ENCODE measurements at regions not wholly inside any gene's neighbourhood (a gene's known extent, or its start where the extent isn't known, plus 50 kb on each side); places are given as distances from the start of the nearest gene placed in this dataset.

GRCh38 chr6:5898102-5898501 lies 108.6 kb downstream of the NRN1 start:
- Histone ChIP-seq H3K4me2 (ENCODE audit: low read length) (no peak overlapping the region), H3K9me2 (ENCODE audit: low read depth, low read length) (no peaks in the 10 kb centered on the region), H3K4me1 (ENCODE audit: insufficient read depth, low read length, severe bottlenecking) (peaks cover 6% of the 10 kb centered on the region), H2AFZ (ENCODE audit: low read length) (no peak overlapping the region), H3F3A (ENCODE audit: insufficient read depth, low read length) (no peaks in the 10 kb centered on the region), H3K9me3 (ENCODE audit: low read length) (no peaks in the 10 kb centered on the region), H3K36me3 (ENCODE audit: insufficient read depth, low read length) (no peaks in the 10 kb centered on the region; the same call in 1 of the 2 replicates), H3K9ac (ENCODE audit: low read length) (no peak overlapping the region), H3K79me2 (ENCODE audit: insufficient read depth, low read length) (no peaks in the 10 kb centered on the region), H3K4me3 (ENCODE audit: low read depth, low read length, poor library complexity, severe bottlenecking) (no peak overlapping the region), H4K20me1 (ENCODE audit: insufficient read depth, low read length) (no peaks in the 10 kb centered on the region), H3K27ac (ENCODE audit: low read depth, low read length, poor library complexity, severe bottlenecking) (no peak overlapping the region), H3K27me3 (ENCODE audit: insufficient read depth, low read length) (no peaks in the 10 kb centered on the region)
- TF ChIP-seq EZH2 (IDR thresholded peaks at IDR 0.05; ENCODE audit: borderline replicate concordance, low read length): no peak
- TF ChIP-seq CTCF (IDR thresholded peaks at IDR 0.05; ENCODE audit: low read length): no peak

GRCh38 chr6:5896476-5897200 lies 110.1 kb downstream of the NRN1 start:
- TF ChIP-seq EZH2 (IDR thresholded peaks at IDR 0.05; ENCODE audit: borderline replicate concordance, low read length): no peak
- TF ChIP-seq CTCF (IDR thresholded peaks at IDR 0.05; ENCODE audit: low read length): no peak
- Histone ChIP-seq H3K9me2 (ENCODE audit: low read depth, low read length) (no peaks in the 10 kb centered on the region), H4K20me1 (ENCODE audit: insufficient read depth, low read length) (no peaks in the 10 kb centered on the region), H3K9ac (ENCODE audit: low read length) (no peak overlapping the region), H3K27me3 (ENCODE audit: insufficient read depth, low read length) (no peaks in the 10 kb centered on the region), H3K27ac (ENCODE audit: low read depth, low read length, poor library complexity, severe bottlenecking) (no peak overlapping the region), H3K79me2 (ENCODE audit: insufficient read depth, low read length) (no peaks in the 10 kb centered on the region), H3F3A (ENCODE audit: insufficient read depth, low read length) (no peaks in the 10 kb centered on the region), H3K4me3 (ENCODE audit: low read depth, low read length, poor library complexity, severe bottlenecking) (no peak overlapping the region), H3K9me3 (ENCODE audit: low read length) (no peaks in the 10 kb centered on the region), H2AFZ (ENCODE audit: low read length) (no peak overlapping the region), H3K4me1 (ENCODE audit: insufficient read depth, low read length, severe bottlenecking) (peaks cover 15% of the 10 kb centered on the region), H3K4me2 (ENCODE audit: low read length) (no peak overlapping the region), H3K36me3 (ENCODE audit: insufficient read depth, low read length) (no peaks in the 10 kb centered on the region; the same call in 1 of the 2 replicates)

GRCh38 chr6:5894357-5894756 lies 112.4 kb downstream of the NRN1 start:
- no peaks in the 10 kb centered on the region for H3K9me2 ChIP-seq (ENCODE audit: low read depth, low read length)
- H3K4me1 ChIP-seq (ENCODE audit: insufficient read depth, low read length, severe bottlenecking): peaks cover 15% of the 10 kb centered on the region
- H2AFZ ChIP-seq (ENCODE audit: low read length): no peak overlapping the region
- H3K4me3 ChIP-seq (ENCODE audit: low read depth, low read length, poor library complexity, severe bottlenecking): no peak overlapping the region
- no peaks in the 10 kb centered on the region for H4K20me1 ChIP-seq (ENCODE audit: insufficient read depth, low read length)
- no peak overlapping the region for H3K27ac ChIP-seq (ENCODE audit: low read depth, low read length, poor library complexity, severe bottlenecking)
- H3K9ac ChIP-seq (ENCODE audit: low read length): no peak overlapping the region
- no peaks in the 10 kb centered on the region for H3K27me3 ChIP-seq (ENCODE audit: insufficient read depth, low read length)
- TF ChIP-seq CTCF (IDR thresholded peaks at IDR 0.05; ENCODE audit: low read length): no peak
- no peak for TF ChIP-seq EZH2 (IDR thresholded peaks at IDR 0.05; ENCODE audit: borderline replicate concordance, low read length)
- no peaks in the 10 kb centered on the region for H3K79me2 ChIP-seq (ENCODE audit: insufficient read depth, low read length)
- no peaks in the 10 kb centered on the region; the same call in 1 of the 2 replicates for H3K36me3 ChIP-seq (ENCODE audit: insufficient read depth, low read length)
- H3K4me2 ChIP-seq (ENCODE audit: low read length): no peak overlapping the region
- no peaks in the 10 kb centered on the region for H3F3A ChIP-seq (ENCODE audit: insufficient read depth, low read length)
- no peaks in the 10 kb centered on the region for H3K9me3 ChIP-seq (ENCODE audit: low read length)

Data from OCI-LY1 (cell line).